Activated effector memory CD4-positive, alpha-beta T cell treated with Interleukin-2 at 50 U/mL for 16 hours (primary cell): ENCODE measurements at regions not wholly inside any gene's neighbourhood (a gene's known extent, or its start where the extent isn't known, plus 50 kb on each side); places are given as distances from the start of the nearest gene placed in this dataset.
"Not testable (repeated sequence)": the region's sequence is repeated elsewhere in the genome, so short reads cannot be mapped to it uniquely, and the experiment has no call there.

Source experiments
- DNase-seq: peaks from one replicate; pipeline ENCODE4 v3.0.0-alpha.2; 2020

GRCh38 chr2:234271338-234271737 is 220.8 kb downstream of the SPP2 start:
- DNase-seq = no peak

- DNase-seq = no peak
Measured at GRCh38 chr2:234269769-234270204, 219.3 kb downstream of the SPP2 start.

GRCh38 chr2:234267534-234267933 is 217.0 kb downstream of the SPP2 start:
- no peak for DNase-seq

GRCh38 chr2:234266952-234267351 is 216.4 kb downstream of the SPP2 start:
- DNase-seq = no peak

GRCh38 chr2:234265206-234265605 is 214.7 kb downstream of the SPP2 start:
- DNase-seq = no peak

GRCh38 chr2:234261736-234262135 is 211.2 kb downstream of the SPP2 start:
- no peak for DNase-seq

- DNase-seq = no peak
Measured at GRCh38 chr2:234259440-234259839, 208.9 kb downstream of the SPP2 start.

- DNase-seq = no peak
Measured at GRCh38 chr2:234258562-234259141, 208.2 kb downstream of the SPP2 start.

- DNase-seq = no peak
Measured at GRCh38 chr2:234257859-234258561, 207.5 kb downstream of the SPP2 start.

GRCh38 chr2:234256516-234256915 is 206.0 kb downstream of the SPP2 start:
- DNase-seq = no peak

- no peak for DNase-seq
Measured at GRCh38 chr2:234254783-234255521, 204.4 kb downstream of the SPP2 start.

GRCh38 chr2:234252772-234253171 is 202.3 kb downstream of the SPP2 start:
- no peak for DNase-seq

GRCh38 chr2:234251326-234252271 is 201.1 kb downstream of the SPP2 start:
- DNase-seq = no peak

- DNase-seq = no peak
Measured at GRCh38 chr2:234250926-234251325, 200.4 kb downstream of the SPP2 start.

- DNase-seq = no peak
Measured at GRCh38 chr2:234249873-234250272, 199.4 kb downstream of the SPP2 start.

GRCh38 chr2:234249034-234249735 is 198.7 kb downstream of the SPP2 start:
- DNase-seq = no peak

- not testable (repeated sequence) for DNase-seq
Measured at GRCh38 chr2:234248213-234248710, 197.8 kb downstream of the SPP2 start.

GRCh38 chr2:234247453-234248180 is 197.1 kb downstream of the SPP2 start:
- DNase-seq = no peak

- DNase-seq = no peak
Measured at GRCh38 chr2:234245945-234246344, 195.4 kb downstream of the SPP2 start.

- DNase-seq = no peak
Measured at GRCh38 chr2:234243871-234244565, 193.5 kb downstream of the SPP2 start.

GRCh38 chr2:234242459-234242836 is 191.9 kb downstream of the SPP2 start:
- no peak for DNase-seq
